Smooth muscle cell (in vitro differentiated cells): ENCODE measurements at regions not wholly inside any gene's neighbourhood (a gene's known extent, or its start where the extent isn't known, plus 50 kb on each side); places are given as distances from the start of the nearest gene placed in this dataset.

Source experiments
- DNase-seq: peaks from one replicate; lab custom pipeline; 2025; ENCODE audit not compliant: unreplicated experiment; lab: John Stamatoyannopoulos, UW
- H2AFZ ChIP-seq: fragments of 200-600 bp; sonication (generic); 2 replicates; pipeline ENCODE4 v1.6.0; 2016; ENCODE audit warnings: antibody characterized with exemption, low read depth, mild to moderate bottlenecking
- H3F3A ChIP-seq: fragments of 200-600 bp; sonication (generic); 2 replicates; pipeline ENCODE4 v1.6.0; 2017; ENCODE audit warnings: antibody characterized with exemption, low read depth
- H3K27ac ChIP-seq: fragments of 200-600 bp; sonication (generic); 2 replicates; pipeline ENCODE4 v1.5.1; 2016; ENCODE audit warnings: low read depth, mild to moderate bottlenecking
- H3K27me3 ChIP-seq: fragments of 200-600 bp; sonication (generic); 2 replicates; pipeline ENCODE4 v1.6.1; 2016; ENCODE audit warnings: low read depth, mild to moderate bottlenecking
- H3K36me3 ChIP-seq: fragments of 200-600 bp; sonication (generic); 2 replicates; pipeline ENCODE4 v1.5.1; 2016; ENCODE audit warnings: low read depth
- H3K4me1 ChIP-seq: fragments of 200-600 bp; sonication (generic); 2 replicates; pipeline ENCODE4 v1.5.1; 2016; ENCODE audit warnings: low read depth
- H3K4me2 ChIP-seq: fragments of 200-600 bp; sonication (generic); 2 replicates; pipeline ENCODE4 v1.6.0; 2016; ENCODE audit warnings: mild to moderate bottlenecking
- H3K4me3 ChIP-seq: fragments of 200-600 bp; sonication (generic); 2 replicates; pipeline ENCODE4 v1.5.1; 2016; ENCODE audit warnings: mild to moderate bottlenecking
- H3K79me2 ChIP-seq: fragments of 200-600 bp; sonication (generic); 2 replicates; pipeline ENCODE4 v1.6.0; 2016; ENCODE audit warnings: low read depth, mild to moderate bottlenecking
- H3K9ac ChIP-seq: fragments of 200-600 bp; sonication (generic); 2 replicates; pipeline ENCODE4 v1.6.0; 2016; ENCODE audit warnings: low read depth
- H3K9me3 ChIP-seq: fragments of 200-600 bp; sonication (generic); replicated peaks from 2 replicates; pipeline ENCODE4 v1.5.1; 2016; ENCODE audit warnings: low read depth
- H4K20me1 ChIP-seq: fragments of 200-600 bp; sonication (generic); 2 replicates; pipeline ENCODE4 v1.6.0; 2016; ENCODE audit warnings: low read depth
- CTCF ChIP-seq: fragments of 200-600 bp; sonication (generic); IDR thresholded peaks from 2 replicates; pipeline ENCODE4 v1.5.1; 2017; ENCODE audit warnings: borderline replicate concordance, mild to moderate bottlenecking, antibody characterized with exemption; ENCODE audit not compliant: insufficient read depth, poor library complexity, severe bottlenecking
- WGBS: methylation state at CpG from one replicate; pipeline ENCODE4 v1.1.7; 2016; ENCODE audit warnings: low lambda C conversion rate; 5-methylcytosine and 5-hydroxymethylcytosine counted together

GRCh38 chr5:136764601-136765000, 399.3 kb upstream of the TRPC7 start:
- no peak for DNase-seq
- H3K4me2 ChIP-seq, result no peak overlapping the region
- H3K9ac ChIP-seq, result no peak overlapping the region
- no peaks in the 10 kb centered on the region for H3F3A ChIP-seq
- H2AFZ ChIP-seq, result no peak overlapping the region
- H3K4me3 ChIP-seq, result no peak overlapping the region
- no peaks in the 10 kb centered on the region for H3K79me2 ChIP-seq
- 95% methylated on average over 2 of the region's 2 CpGs for WGBS
- no peaks in the 10 kb centered on the region for H3K9me3 ChIP-seq
- no peak overlapping the region for H3K27ac ChIP-seq
- H3K4me1 ChIP-seq, result no peaks in the 10 kb centered on the region
- H3K27me3 ChIP-seq, result no peaks in the 10 kb centered on the region
- H4K20me1 ChIP-seq, result no peaks in the 10 kb centered on the region
- no peaks in the 10 kb centered on the region for H3K36me3 ChIP-seq
- no peak for TF ChIP-seq CTCF

GRCh38 chr5:136763548-136763947, 398.2 kb upstream of the TRPC7 start:
- no peaks in the 10 kb centered on the region for H3K36me3 ChIP-seq
- H4K20me1 ChIP-seq, result no peaks in the 10 kb centered on the region
- no peak overlapping the region for H2AFZ ChIP-seq
- H3K27ac ChIP-seq, result no peak overlapping the region
- no peak for DNase-seq
- no peaks in the 10 kb centered on the region for H3F3A ChIP-seq
- no peaks in the 10 kb centered on the region for H3K27me3 ChIP-seq
- no peak for TF ChIP-seq CTCF
- no peaks in the 10 kb centered on the region for H3K4me1 ChIP-seq
- no peaks in the 10 kb centered on the region for H3K79me2 ChIP-seq
- H3K9me3 ChIP-seq, result no peaks in the 10 kb centered on the region
- no peak overlapping the region for H3K4me2 ChIP-seq
- no peak overlapping the region for H3K9ac ChIP-seq
- no peak overlapping the region for H3K4me3 ChIP-seq

GRCh38 chr5:136754216-136754615, 388.9 kb upstream of the TRPC7 start:
- H2AFZ ChIP-seq, result no peak overlapping the region
- H3K36me3 ChIP-seq, result no peaks in the 10 kb centered on the region
- no peaks in the 10 kb centered on the region for H3K4me1 ChIP-seq
- no peak overlapping the region for H3K4me2 ChIP-seq
- no peak overlapping the region for H3K27ac ChIP-seq
- no peaks in the 10 kb centered on the region for H4K20me1 ChIP-seq
- no peak overlapping the region for H3K4me3 ChIP-seq
- H3K27me3 ChIP-seq, result no peaks in the 10 kb centered on the region
- no peak for DNase-seq
- H3K9me3 ChIP-seq, result no peaks in the 10 kb centered on the region
- H3K9ac ChIP-seq, result no peak overlapping the region
- H3K79me2 ChIP-seq, result no peaks in the 10 kb centered on the region
- peaks cover 3% of the 10 kb centered on the region for H3F3A ChIP-seq
- TF ChIP-seq CTCF, result no peak

- H3K79me2 ChIP-seq, result no peaks in the 10 kb centered on the region
- no peaks in the 10 kb centered on the region for H3K27me3 ChIP-seq
- no peak for TF ChIP-seq CTCF
- no peak overlapping the region for H3K27ac ChIP-seq
- peak overlapping the region; percentile 8 for H2AFZ ChIP-seq
- no peaks in the 10 kb centered on the region for H3K4me1 ChIP-seq
- no peaks in the 10 kb centered on the region for H4K20me1 ChIP-seq
- no peaks in the 10 kb centered on the region for H3K36me3 ChIP-seq
- H3K4me2 ChIP-seq, result peak overlapping the region; percentile 28
- no peak overlapping the region for H3K9ac ChIP-seq
- WGBS, result 31% methylated on average over 5 of the region's 5 CpGs
- H3K4me3 ChIP-seq, result no peak overlapping the region
- DNase-seq, result no peak
- peaks cover 3% of the 10 kb centered on the region for H3F3A ChIP-seq
- no peaks in the 10 kb centered on the region for H3K9me3 ChIP-seq
Measured at GRCh38 chr5:136750224-136750862, 385.0 kb upstream of the TRPC7 start.
